Skeletal muscle cell (primary cell): ENCODE measurements at regions not wholly inside any gene's neighbourhood (a gene's known extent, or its start where the extent isn't known, plus 50 kb on each side); places are given as distances from the start of the nearest gene placed in this dataset.

Source experiments
- DNase-seq: peaks from one replicate; pipeline ENCODE4 v3.0.0-alpha.2; 2010; ENCODE audit warnings: low read depth
- H3K4me3 ChIP-seq: 2 replicates; pipeline ENCODE4 v1.5.1; 2011; ENCODE audit warnings: low read depth, mild to moderate bottlenecking, control low read depth, low read length, moderate library complexity

- H3K4me3 ChIP-seq: no peak overlapping the region
These were observed 190.3 kb downstream of the C1D start for GRCh38 chr2:67872481-67872880.

GRCh38 chr2:67873916-67874315 is 188.9 kb downstream of the C1D start:
- no peak overlapping the region for H3K4me3 ChIP-seq
- no peak for DNase-seq

More at GRCh38 chr2:67872481-67872880, 190.3 kb downstream of the C1D start:
- no peak for DNase-seq

- no peak for DNase-seq
- no peak overlapping the region for H3K4me3 ChIP-seq
These were observed 186.6 kb downstream of the C1D start for GRCh38 chr2:67876176-67876575.

GRCh38 chr2:67877301-67877700 is 185.5 kb downstream of the C1D start:
- no peak for DNase-seq
- H3K4me3 ChIP-seq: no peak overlapping the region

GRCh38 chr2:67878743-67879142 is 184.1 kb downstream of the C1D start:
- no peak for DNase-seq
- H3K4me3 ChIP-seq: no peak overlapping the region

- no peak for DNase-seq
These were observed 183.1 kb downstream of the C1D start for GRCh38 chr2:67879586-67880290.

GRCh38 chr2:67880291-67880761 is 182.5 kb downstream of the C1D start:
- DNase-seq: no peak
- no peak overlapping the region for H3K4me3 ChIP-seq

More at GRCh38 chr2:67879586-67880290, 183.1 kb downstream of the C1D start:
- no peak overlapping the region for H3K4me3 ChIP-seq

- DNase-seq: no peak
- no peak overlapping the region for H3K4me3 ChIP-seq
These were observed 181.0 kb downstream of the C1D start for GRCh38 chr2:67881816-67882215.

- no peak overlapping the region for H3K4me3 ChIP-seq
- DNase-seq: no peak
These were observed 179.3 kb downstream of the C1D start for GRCh38 chr2:67883316-67884087.

- H3K4me3 ChIP-seq: no peak overlapping the region
- DNase-seq: no peak
These were observed 174.3 kb downstream of the C1D start for GRCh38 chr2:67888351-67889005.

GRCh38 chr2:67889056-67889455 is 173.7 kb downstream of the C1D start:
- no peak for DNase-seq
- no peak overlapping the region for H3K4me3 ChIP-seq

GRCh38 chr2:67891642-67892041 is 171.2 kb downstream of the C1D start:
- no peak for DNase-seq

GRCh38 chr2:67892339-67892846 is 170.4 kb downstream of the C1D start:
- DNase-seq: no peak
- H3K4me3 ChIP-seq: no peak overlapping the region

More at GRCh38 chr2:67891642-67892041, 171.2 kb downstream of the C1D start:
- no peak overlapping the region for H3K4me3 ChIP-seq

- no peak overlapping the region for H3K4me3 ChIP-seq
- no peak for DNase-seq
These were observed 167.4 kb downstream of the C1D start for GRCh38 chr2:67895227-67895941.

- DNase-seq: no peak
- H3K4me3 ChIP-seq: no peak overlapping the region
These were observed 166.7 kb downstream of the C1D start for GRCh38 chr2:67896076-67896475.

GRCh38 chr2:67896476-67896875 is 166.3 kb downstream of the C1D start:
- DNase-seq: no peak

GRCh38 chr2:67898595-67898994 is 164.2 kb downstream of the C1D start:
- DNase-seq: no peak
- no peak overlapping the region for H3K4me3 ChIP-seq

More at GRCh38 chr2:67896476-67896875, 166.3 kb downstream of the C1D start:
- no peak overlapping the region for H3K4me3 ChIP-seq

- no peak for DNase-seq
- no peak overlapping the region for H3K4me3 ChIP-seq
These were observed 163.6 kb downstream of the C1D start for GRCh38 chr2:67899187-67899586.

- no peak overlapping the region for H3K4me3 ChIP-seq
- DNase-seq: no peak
These were observed 162.0 kb downstream of the C1D start for GRCh38 chr2:67900826-67901225.
